VCaP (cell line): ENCODE measurements at regions not wholly inside any gene's neighbourhood (a gene's known extent, or its start where the extent isn't known, plus 50 kb on each side); places are given as distances from the start of the nearest gene placed in this dataset.

ENCODE experiments used
- H3K27ac ChIP-seq: fragments of 450-650 bp; 2 replicates; pipeline ENCODE4 v1.5.1; 2017
- CTCF ChIP-seq: fragments of 450-650 bp; conservative IDR thresholded peaks from 2 replicates; pipeline ENCODE4 v1.5.1; 2017; ENCODE audit warnings: mild to moderate bottlenecking, moderate library complexity

- no peak for TF ChIP-seq CTCF
- peak overlapping the region; percentile 83 for H3K27ac ChIP-seq
Observed at GRCh38 chr6:137277971-137278637, 58.9 kb upstream of the IFNGR1 start.

- H3K27ac ChIP-seq = no peak overlapping the region
- TF ChIP-seq CTCF = no peak
Observed at GRCh38 chr6:137272403-137272802, 53.2 kb upstream of the IFNGR1 start.

DNA sequence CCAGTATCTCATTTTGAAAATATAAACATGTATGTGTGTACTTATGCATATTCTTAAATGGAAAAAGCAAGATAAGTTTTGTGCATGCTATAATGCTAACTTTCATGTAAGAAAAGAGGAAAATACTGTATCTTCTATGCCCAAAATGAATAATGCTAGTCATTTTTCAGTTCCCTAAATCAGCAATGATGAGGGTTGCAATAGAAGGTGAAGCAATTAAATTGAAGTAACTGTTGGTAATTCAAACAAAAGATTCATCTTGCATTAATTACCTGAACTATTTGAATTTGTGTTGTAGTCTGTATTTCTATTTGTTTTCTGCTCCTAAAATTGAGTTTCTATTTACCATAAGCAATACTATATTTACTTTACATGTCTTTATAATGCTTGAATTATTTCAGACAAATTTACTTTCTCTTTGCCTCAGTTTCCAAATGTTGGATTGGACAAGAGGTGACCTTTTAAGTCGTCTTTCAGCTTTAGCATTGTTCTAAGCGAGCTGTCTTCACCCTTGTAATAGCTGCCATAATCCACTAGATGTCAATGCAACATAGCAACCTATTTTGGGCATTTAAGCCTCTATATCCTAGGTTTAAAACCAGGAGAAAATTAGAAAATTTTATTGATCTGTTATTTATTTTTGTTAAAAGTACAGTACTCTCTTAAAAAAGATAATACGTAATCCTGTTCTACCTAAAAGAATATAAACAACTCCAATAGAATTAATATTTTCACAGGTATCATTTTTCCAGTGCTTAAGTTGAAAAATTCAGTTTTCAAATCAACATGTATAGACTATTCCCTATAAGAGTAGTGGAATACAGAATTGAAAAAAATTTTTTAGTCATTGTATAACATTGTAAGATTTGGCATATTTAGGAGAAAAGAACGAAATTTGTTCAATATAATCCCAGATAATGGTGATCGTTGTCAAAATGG lies 52.3 kb upstream of the IFNGR1 start:
- H3K27ac ChIP-seq = no peak overlapping the region
- TF ChIP-seq CTCF = peak; percentile 97

- no peak overlapping the region for H3K27ac ChIP-seq
- no peak for TF ChIP-seq CTCF
Observed at GRCh38 chr6:137269803-137270202, 50.6 kb upstream of the IFNGR1 start.

DNA sequence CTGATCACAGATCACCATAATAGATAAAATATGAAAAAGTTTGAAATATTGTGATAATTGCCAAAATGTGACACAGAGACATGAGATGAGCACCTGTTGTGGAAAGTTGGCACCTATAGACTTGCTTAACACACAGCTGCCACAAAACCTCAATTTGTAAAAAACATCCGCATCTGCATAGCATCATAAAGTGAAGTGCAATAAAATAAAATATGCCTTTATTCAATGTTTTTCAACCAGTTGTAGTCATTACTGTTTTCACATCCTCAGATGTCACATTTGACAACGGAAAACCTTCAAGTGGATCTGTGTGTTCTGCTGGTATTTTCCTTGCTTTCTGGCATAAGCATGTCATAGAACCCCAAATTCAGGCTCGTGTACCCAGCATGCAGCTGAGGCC lies 50.2 kb upstream of the IFNGR1 start:
- no peak for TF ChIP-seq CTCF
- H3K27ac ChIP-seq = no peak overlapping the region
